ENCODE measurements at regions not wholly inside any gene's neighbourhood (a gene's known extent, or its start where the extent isn't known, plus 50 kb on each side); places are given as distances from the start of the nearest gene placed in this dataset.

DNA sequence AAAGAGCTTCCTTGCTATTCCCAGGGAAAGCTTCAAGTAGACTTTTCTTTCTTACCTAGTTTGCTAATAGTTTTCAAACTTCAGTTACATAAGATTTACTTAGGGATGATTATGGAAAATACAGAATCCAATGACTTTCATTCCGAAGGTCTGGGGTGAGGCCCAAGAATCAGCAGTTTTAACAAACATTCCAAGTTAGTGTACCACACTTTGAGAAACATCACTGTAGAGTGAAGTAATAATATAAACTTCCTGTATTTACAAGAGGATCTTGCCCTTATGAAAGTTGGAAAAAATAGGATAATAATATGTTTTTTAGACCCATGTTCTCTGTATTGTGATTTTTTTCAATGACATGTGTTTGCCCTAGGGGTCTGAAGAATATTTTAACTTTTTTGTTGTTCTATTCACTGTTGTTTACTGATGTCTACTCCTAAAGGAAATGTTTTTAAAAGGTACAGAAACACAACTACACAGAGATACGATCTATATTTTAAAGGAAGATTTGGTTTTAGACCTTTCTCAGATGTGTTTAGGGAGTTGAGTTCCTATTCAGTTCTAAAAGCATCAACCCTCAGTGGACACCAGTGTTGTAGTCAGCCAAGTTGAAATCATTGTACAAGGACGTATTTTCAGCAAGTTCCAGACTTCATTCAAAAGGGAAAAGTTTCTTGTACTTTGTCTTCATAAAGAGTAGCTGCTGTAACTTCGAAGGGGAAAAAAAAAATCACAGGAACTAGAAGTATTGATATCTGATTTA, 295.8 kb upstream of the SLC7A11 start:
- Mint-ChIP-seq H3K27ac (no peak overlapping the region), H3K36me3 (no peaks in the 10 kb centered on the region), H3K4me1 (no peaks in the 10 kb centered on the region), H3K4me3 (no peak overlapping the region), H3K9me3 (peaks cover 6 to 20% (median 10%) of the 10 kb centered on the region in 5 donors), H3K27me3 (no peaks in the 10 kb centered on the region)
- Histone ChIP-seq H3K4me3 (ENCODE audit: low read length) (no peak overlapping the region), H3K27me3 (ENCODE audit: insufficient read depth, low read length, poor library complexity, severe bottlenecking) (no peaks in the 10 kb centered on the region), H3K4me1 (ENCODE audit: insufficient read depth, low read length) (no peaks in the 10 kb centered on the region), H3K36me3 (ENCODE audit: insufficient read depth, low read length) (no peaks in the 10 kb centered on the region), H3K27ac (ENCODE audit: low read depth, low read length) (no peak overlapping the region), H3K9me3 (ENCODE audit: low read length) (no peaks in the 10 kb centered on the region)
- ChIA-PET CTCF (interaction anchor here (1.2 kb wide), 1 partner anchor 9 kb away, joined by 3 read pairs; no protein-coding TSS in a partner anchor), POLR2A (no interaction called here)
- no peak for DNase-seq

DNA sequence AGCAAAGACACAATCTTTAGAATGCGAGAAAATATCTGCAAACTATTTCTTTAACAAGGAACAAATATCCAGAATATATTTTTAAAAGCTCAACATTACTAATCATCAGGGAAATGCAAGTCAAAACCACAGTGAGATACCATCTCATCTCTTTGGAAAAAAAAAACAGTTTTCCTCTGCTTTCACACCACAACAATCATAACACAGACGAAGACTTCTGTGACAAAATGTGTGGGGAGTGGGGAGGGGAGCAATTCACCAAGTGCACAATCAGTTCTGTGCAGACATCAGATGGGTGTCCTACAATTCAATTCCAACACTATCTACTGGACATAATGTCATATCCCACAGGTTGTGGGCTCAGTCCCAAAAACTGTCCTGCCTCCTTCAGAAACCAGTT, 293.2 kb upstream of the SLC7A11 start:
- Mint-ChIP-seq H3K36me3 (no peaks in the 10 kb centered on the region), H3K9me3 (peaks cover 14 to 39% (median 25%) of the 10 kb centered on the region in 5 donors), H3K4me3 (no peak overlapping the region), H3K27me3 (no peaks in the 10 kb centered on the region), H3K4me1 (no peaks in the 10 kb centered on the region), H3K27ac (no peak overlapping the region)
- POLR2A ChIA-PET = no interaction called here
- no peaks in the 10 kb centered on the region for H3K9me3 ChIP-seq (ENCODE audit: low read length)
- H3K27ac ChIP-seq (ENCODE audit: low read depth, low read length) = no peak overlapping the region
- H3K4me3 ChIP-seq (ENCODE audit: low read length) = no peak overlapping the region
- CTCF ChIA-PET = no interaction called here
- H3K36me3 ChIP-seq (ENCODE audit: insufficient read depth, low read length) = no peaks in the 10 kb centered on the region
- no peaks in the 10 kb centered on the region for H3K27me3 ChIP-seq (ENCODE audit: insufficient read depth, low read length, poor library complexity, severe bottlenecking)
- H3K4me1 ChIP-seq (ENCODE audit: insufficient read depth, low read length) = no peaks in the 10 kb centered on the region
- no peak for DNase-seq

DNA sequence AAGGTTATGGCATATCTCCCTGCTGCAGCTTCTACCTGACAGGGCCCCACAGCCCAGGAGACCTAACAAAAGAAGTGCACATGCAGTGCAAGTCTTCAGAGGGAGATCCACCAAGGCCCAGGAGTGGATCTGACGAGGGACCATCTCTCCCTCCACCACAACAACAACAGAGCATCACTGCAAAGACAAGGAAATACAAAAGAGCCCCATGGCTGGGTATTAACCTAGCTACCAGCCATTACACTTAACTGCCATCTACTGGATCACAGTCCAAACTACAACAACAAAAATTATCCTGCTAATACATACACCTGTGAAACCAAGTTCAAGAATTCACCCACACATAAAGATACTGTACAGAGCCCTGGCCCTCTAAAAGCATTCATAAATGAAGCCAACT, 280.2 kb upstream of the SLC7A11 start:
- Mint-ChIP-seq H3K36me3 (no peaks in the 10 kb centered on the region), H3K4me3 (no peak overlapping the region), H3K27ac (no peak overlapping the region), H3K9me3 (peaks cover 3 to 8% (median 5%) of the 10 kb centered on the region in 5 donors), H3K4me1 (no peaks in the 10 kb centered on the region), H3K27me3 (no peaks in the 10 kb centered on the region)
- POLR2A ChIA-PET = no interaction called here
- DNase-seq = no peak
- no peak overlapping the region for H3K27ac ChIP-seq (ENCODE audit: low read depth, low read length)
- H3K4me3 ChIP-seq (ENCODE audit: low read length) = no peak overlapping the region
- H3K27me3 ChIP-seq (ENCODE audit: insufficient read depth, low read length, poor library complexity, severe bottlenecking) = no peaks in the 10 kb centered on the region
- no peaks in the 10 kb centered on the region for H3K9me3 ChIP-seq (ENCODE audit: low read length)
- no peaks in the 10 kb centered on the region for H3K4me1 ChIP-seq (ENCODE audit: insufficient read depth, low read length)
- no peaks in the 10 kb centered on the region for H3K36me3 ChIP-seq (ENCODE audit: insufficient read depth, low read length)
- CTCF ChIA-PET = no interaction called here

DNA sequence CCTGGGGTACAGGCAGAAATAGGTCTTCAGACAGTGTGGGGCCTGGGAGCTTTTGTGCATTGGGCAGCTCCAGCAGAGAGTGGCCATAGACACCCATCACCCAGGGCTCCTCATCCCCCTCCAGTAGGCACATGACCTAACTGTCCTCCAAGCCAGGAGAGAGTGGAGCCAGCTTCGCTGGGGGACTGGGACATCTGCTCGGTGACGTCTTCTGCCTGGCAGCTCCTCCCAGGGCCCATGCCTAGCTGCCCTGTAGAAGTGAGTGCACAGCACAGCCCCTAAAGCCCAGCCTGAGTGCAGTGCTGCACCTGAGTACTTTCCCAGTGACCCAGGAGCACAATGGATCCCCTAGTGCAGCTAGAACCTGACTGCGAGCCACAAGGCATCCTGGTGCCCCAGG, 279.7 kb upstream of the SLC7A11 start:
- H3K36me3 Mint-ChIP-seq = no peaks in the 10 kb centered on the region
- H3K4me1 Mint-ChIP-seq = no peaks in the 10 kb centered on the region
- no peak overlapping the region for H3K27ac Mint-ChIP-seq
- no peaks in the 10 kb centered on the region for H3K27me3 Mint-ChIP-seq
- POLR2A ChIA-PET = no interaction called here
- Histone ChIP-seq H3K27ac (ENCODE audit: low read depth, low read length) (no peak overlapping the region), H3K4me1 (ENCODE audit: insufficient read depth, low read length) (no peaks in the 10 kb centered on the region), H3K27me3 (ENCODE audit: insufficient read depth, low read length, poor library complexity, severe bottlenecking) (no peaks in the 10 kb centered on the region), H3K36me3 (ENCODE audit: insufficient read depth, low read length) (no peaks in the 10 kb centered on the region), H3K9me3 (ENCODE audit: low read length) (no peaks in the 10 kb centered on the region), H3K4me3 (ENCODE audit: low read length) (no peak overlapping the region)
- H3K9me3 Mint-ChIP-seq = peaks cover 3 to 8% (median 5%) of the 10 kb centered on the region in 5 donors
- no peak overlapping the region for H3K4me3 Mint-ChIP-seq
- CTCF ChIA-PET = no interaction called here
- no peak for DNase-seq

DNA sequence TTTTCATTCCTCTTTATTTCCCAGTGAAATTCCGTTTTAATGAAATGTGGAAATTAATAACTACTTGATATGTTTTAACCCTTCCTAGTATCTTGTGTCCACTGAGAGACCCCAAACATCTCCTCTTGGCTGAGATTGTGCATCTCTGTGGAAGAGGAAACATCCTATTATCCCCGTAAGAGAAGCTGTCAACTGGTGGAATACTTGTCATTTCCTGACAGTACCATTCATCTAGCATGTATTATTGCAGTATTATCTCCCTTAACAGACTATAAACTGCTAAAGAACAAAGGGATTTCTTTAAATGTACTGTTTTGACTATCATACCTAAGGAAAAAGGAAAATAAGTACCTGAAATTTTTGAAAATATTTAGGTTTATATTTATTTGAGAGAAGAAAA, 277.3 kb upstream of the SLC7A11 start:
- Histone ChIP-seq H3K4me3 (ENCODE audit: low read length) (no peak overlapping the region), H3K36me3 (ENCODE audit: insufficient read depth, low read length) (no peaks in the 10 kb centered on the region), H3K4me1 (ENCODE audit: insufficient read depth, low read length) (no peaks in the 10 kb centered on the region), H3K27ac (ENCODE audit: low read depth, low read length) (no peak overlapping the region), H3K27me3 (ENCODE audit: insufficient read depth, low read length, poor library complexity, severe bottlenecking) (no peaks in the 10 kb centered on the region), H3K9me3 (ENCODE audit: low read length) (no peaks in the 10 kb centered on the region)
- no peak overlapping the region for H3K27ac Mint-ChIP-seq
- H3K36me3 Mint-ChIP-seq = no peaks in the 10 kb centered on the region
- no peaks in the 10 kb centered on the region for H3K27me3 Mint-ChIP-seq
- H3K4me1 Mint-ChIP-seq = no peaks in the 10 kb centered on the region
- no peak for DNase-seq
- H3K9me3 Mint-ChIP-seq = peaks cover 2 to 6% (median 3%) of the 10 kb centered on the region in 5 donors
- H3K4me3 Mint-ChIP-seq = no peak overlapping the region
- ChIA-PET CTCF (no interaction called here), POLR2A (no interaction called here)

DNA sequence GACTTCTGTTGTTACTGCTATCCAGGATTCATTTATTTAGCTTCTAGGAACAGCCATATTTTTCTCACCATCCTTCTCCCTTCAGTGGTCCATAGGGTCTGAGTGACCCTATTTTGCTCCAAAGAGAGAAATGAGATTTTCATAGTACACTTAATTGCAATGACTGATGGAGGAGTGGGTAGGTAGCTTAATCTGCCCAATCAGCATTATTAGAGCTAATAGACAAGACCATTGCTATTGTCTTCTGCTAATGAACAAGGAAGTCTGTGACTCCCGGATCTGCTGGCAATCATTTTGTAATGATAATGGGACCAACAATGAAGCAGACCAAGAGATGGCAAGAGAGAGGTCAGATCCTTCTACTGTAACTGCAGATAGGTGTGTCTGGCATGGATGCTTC, 271.4 kb upstream of the SLC7A11 start:
- no peak overlapping the region for H3K27ac Mint-ChIP-seq
- no peaks in the 10 kb centered on the region for H3K36me3 Mint-ChIP-seq
- Histone ChIP-seq H3K4me3 (ENCODE audit: low read length) (no peak overlapping the region), H3K27ac (ENCODE audit: low read depth, low read length) (no peak overlapping the region), H3K4me1 (ENCODE audit: insufficient read depth, low read length) (no peaks in the 10 kb centered on the region), H3K9me3 (ENCODE audit: low read length) (no peaks in the 10 kb centered on the region), H3K36me3 (ENCODE audit: insufficient read depth, low read length) (no peaks in the 10 kb centered on the region), H3K27me3 (ENCODE audit: insufficient read depth, low read length, poor library complexity, severe bottlenecking) (no peaks in the 10 kb centered on the region)
- H3K4me3 Mint-ChIP-seq = no peak overlapping the region
- H3K4me1 Mint-ChIP-seq = no peaks in the 10 kb centered on the region
- peaks cover 0 to 2% (median 0%) of the 10 kb centered on the region in 5 donors for H3K9me3 Mint-ChIP-seq
- ChIA-PET CTCF (no interaction called here), POLR2A (no interaction called here)
- no peaks in the 10 kb centered on the region for H3K27me3 Mint-ChIP-seq
- no peak for DNase-seq

DNA sequence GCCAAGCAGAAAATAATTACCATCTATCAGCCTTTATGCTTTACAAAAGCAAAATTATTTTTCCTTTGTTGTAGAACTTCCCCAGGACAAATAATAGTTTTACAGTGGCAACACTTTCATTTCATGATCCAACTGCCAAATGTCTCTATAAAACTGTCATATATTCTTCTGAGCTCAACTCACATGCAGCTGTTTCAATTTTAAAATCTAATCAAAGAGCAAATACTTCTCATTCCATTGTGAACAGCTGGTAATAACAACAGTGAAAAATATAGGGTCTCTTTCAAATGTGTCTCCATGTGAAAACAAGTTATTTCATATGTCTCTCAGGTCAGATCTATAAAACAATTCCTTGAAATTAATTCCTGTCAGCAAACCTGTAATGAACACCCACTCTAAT, 270.6 kb upstream of the SLC7A11 start:
- ChIA-PET CTCF (no interaction called here), POLR2A (no interaction called here)
- H3K27me3 ChIP-seq (ENCODE audit: insufficient read depth, low read length, poor library complexity, severe bottlenecking) = no peaks in the 10 kb centered on the region
- Mint-ChIP-seq H3K4me1 (no peaks in the 10 kb centered on the region), H3K9me3 (peaks cover 0 to 2% (median 0%) of the 10 kb centered on the region in 5 donors), H3K4me3 (no peak overlapping the region), H3K36me3 (no peaks in the 10 kb centered on the region), H3K27me3 (no peaks in the 10 kb centered on the region), H3K27ac (no peak overlapping the region)
- no peak for DNase-seq
- H3K36me3 ChIP-seq (ENCODE audit: insufficient read depth, low read length) = no peaks in the 10 kb centered on the region
- no peak overlapping the region for H3K4me3 ChIP-seq (ENCODE audit: low read length)
- H3K9me3 ChIP-seq (ENCODE audit: low read length) = no peaks in the 10 kb centered on the region
- no peaks in the 10 kb centered on the region for H3K4me1 ChIP-seq (ENCODE audit: insufficient read depth, low read length)
- H3K27ac ChIP-seq (ENCODE audit: low read depth, low read length) = no peak overlapping the region

DNA sequence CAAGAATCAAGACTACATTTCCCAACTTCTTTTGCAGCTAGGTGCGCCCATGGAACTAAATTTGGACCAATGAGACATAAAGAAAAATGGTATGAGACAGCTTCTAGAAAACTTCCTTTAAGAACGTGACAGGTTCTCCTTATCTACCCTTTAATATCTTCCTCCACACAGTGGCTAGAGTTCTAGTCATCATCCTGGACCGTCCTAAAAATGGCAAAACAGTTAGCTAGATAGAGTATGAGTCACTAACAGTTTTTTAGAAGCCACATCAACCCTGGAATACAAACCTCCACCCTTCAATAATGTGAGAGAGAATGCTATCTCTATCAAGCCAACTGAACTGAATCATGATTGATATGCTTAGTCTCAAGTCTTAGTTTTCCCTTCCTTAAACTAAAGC, 267.9 kb upstream of the SLC7A11 start:
- POLR2A ChIA-PET = no interaction called here
- H3K9me3 ChIP-seq (ENCODE audit: low read length) = no peaks in the 10 kb centered on the region
- no peaks in the 10 kb centered on the region for H3K4me1 Mint-ChIP-seq
- H3K9me3 Mint-ChIP-seq = peaks cover 5 to 9% (median 7%) of the 10 kb centered on the region in 5 donors
- no peaks in the 10 kb centered on the region for H3K4me1 ChIP-seq (ENCODE audit: insufficient read depth, low read length)
- H3K27ac Mint-ChIP-seq = no peak overlapping the region
- DNase-seq = no peak
- H3K4me3 Mint-ChIP-seq = no peak overlapping the region
- no peaks in the 10 kb centered on the region for H3K27me3 Mint-ChIP-seq
- H3K27me3 ChIP-seq (ENCODE audit: insufficient read depth, low read length, poor library complexity, severe bottlenecking) = no peaks in the 10 kb centered on the region
- H3K4me3 ChIP-seq (ENCODE audit: low read length) = no peak overlapping the region
- no peaks in the 10 kb centered on the region for H3K36me3 Mint-ChIP-seq
- no peaks in the 10 kb centered on the region for H3K36me3 ChIP-seq (ENCODE audit: insufficient read depth, low read length)
- H3K27ac ChIP-seq (ENCODE audit: low read depth, low read length) = no peak overlapping the region
- CTCF ChIA-PET = no interaction called here

DNA sequence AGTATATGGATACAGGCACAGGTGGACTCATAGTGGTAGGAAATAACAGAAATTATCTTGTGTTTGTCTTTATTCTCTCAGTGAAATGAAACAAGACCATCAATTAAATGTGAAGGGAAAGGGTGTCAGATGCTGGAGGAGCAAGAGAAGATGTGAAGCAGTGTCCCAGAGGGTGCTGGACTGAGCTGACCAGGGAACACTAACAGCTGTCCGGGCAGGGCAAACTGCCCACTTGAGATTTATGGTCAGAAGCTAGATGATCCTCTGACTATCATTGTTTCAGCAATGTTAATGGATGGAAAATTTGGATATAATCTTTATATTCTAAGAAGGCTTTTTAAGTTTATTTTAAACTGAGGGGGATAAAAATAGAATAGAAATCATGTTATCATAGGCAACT, 267.2 kb upstream of the SLC7A11 start:
- Histone ChIP-seq H3K4me3 (ENCODE audit: low read length) (no peak overlapping the region), H3K4me1 (ENCODE audit: insufficient read depth, low read length) (no peaks in the 10 kb centered on the region), H3K36me3 (ENCODE audit: insufficient read depth, low read length) (no peaks in the 10 kb centered on the region), H3K9me3 (ENCODE audit: low read length) (no peaks in the 10 kb centered on the region), H3K27ac (ENCODE audit: low read depth, low read length) (no peak overlapping the region), H3K27me3 (ENCODE audit: insufficient read depth, low read length, poor library complexity, severe bottlenecking) (no peaks in the 10 kb centered on the region)
- no peak for DNase-seq
- POLR2A ChIA-PET = no interaction called here
- no peak overlapping the region for H3K27ac Mint-ChIP-seq
- H3K9me3 Mint-ChIP-seq = peaks cover 5 to 11% (median 8%) of the 10 kb centered on the region in 5 donors
- CTCF ChIA-PET = no interaction called here
- H3K27me3 Mint-ChIP-seq = no peaks in the 10 kb centered on the region
- H3K4me1 Mint-ChIP-seq = no peaks in the 10 kb centered on the region
- H3K36me3 Mint-ChIP-seq = no peaks in the 10 kb centered on the region
- no peak overlapping the region for H3K4me3 Mint-ChIP-seq

Data from CD8-positive, alpha-beta memory T cell (primary cell).